GM21360 (cell line): ENCODE measurements at regions not wholly inside any gene's neighbourhood (a gene's known extent, or its start where the extent isn't known, plus 50 kb on each side); places are given as distances from the start of the nearest gene placed in this dataset.
"Not testable (repeated sequence)": the region's sequence is repeated elsewhere in the genome, so short reads cannot be mapped to it uniquely, and the experiment has no call there.

Experiments used
- ATAC-seq: cut with Tn5 transposase; IDR thresholded peaks from one replicate; pipeline ENCODE4 v1.9.1; 2021; ENCODE audit warnings: mild to moderate bottlenecking, moderate library complexity; ENCODE audit not compliant: unreplicated experiment

GRCh38 chr6:28621268-28621667 lies 95.6 kb downstream of the GPX5 start:
- not testable (repeated sequence) for ATAC-seq

- not testable (repeated sequence) for ATAC-seq
Observed at GRCh38 chr6:28623242-28623641, 97.6 kb downstream of the GPX5 start.

- not testable (repeated sequence) for ATAC-seq
Observed at GRCh38 chr6:28626386-28626785, 100.7 kb downstream of the GPX5 start.

- no peak for ATAC-seq
Observed at GRCh38 chr6:28632326-28632851, 106.7 kb downstream of the GPX5 start.

- no peak for ATAC-seq
Observed at GRCh38 chr6:28633445-28634215, 107.9 kb downstream of the GPX5 start.

- ATAC-seq, result no peak
Observed at GRCh38 chr6:28634411-28634760, 108.7 kb downstream of the GPX5 start.

GRCh38 chr6:28634761-28635546 lies 109.3 kb downstream of the GPX5 start:
- ATAC-seq, result no peak

GRCh38 chr6:28635547-28636158 lies 110.0 kb downstream of the GPX5 start:
- ATAC-seq, result no peak

- no peak for ATAC-seq
Observed at GRCh38 chr6:28638787-28639430, 113.2 kb downstream of the GPX5 start.

GRCh38 chr6:28639445-28640290 lies 114.0 kb downstream of the GPX5 start:
- not testable (repeated sequence) for ATAC-seq

GRCh38 chr6:28643017-28643740 lies 117.5 kb downstream of the GPX5 start:
- ATAC-seq, result no peak

- ATAC-seq, result no peak
Observed at GRCh38 chr6:28646650-28647049, 121.0 kb downstream of the GPX5 start.

GRCh38 chr6:28648035-28648877 lies 122.6 kb downstream of the GPX5 start:
- ATAC-seq, result no peak

- no peak for ATAC-seq
Observed at GRCh38 chr6:28648878-28649375, 123.2 kb downstream of the GPX5 start.

GRCh38 chr6:28651161-28651560 lies 125.5 kb downstream of the GPX5 start:
- ATAC-seq, result no peak

- ATAC-seq, result no peak
Observed at GRCh38 chr6:28653876-28654275, 128.2 kb downstream of the GPX5 start.

GRCh38 chr6:28655164-28655563 lies 129.5 kb downstream of the GPX5 start:
- no peak for ATAC-seq

- no peak for ATAC-seq
Observed at GRCh38 chr6:28656715-28657114, 131.0 kb downstream of the GPX5 start.
